ENCODE measurements at regions not wholly inside any gene's neighbourhood (a gene's known extent, or its start where the extent isn't known, plus 50 kb on each side); places are given as distances from the start of the nearest gene placed in this dataset.

GRCh38 chr13:106636492-106636891 lies 68.6 kb upstream of the ARGLU1 start:
- no peak overlapping the region for H3K4me3 Mint-ChIP-seq
- no peaks in the 10 kb centered on the region for H3K36me3 Mint-ChIP-seq (ENCODE audit: low read depth)
- no peaks in the 10 kb centered on the region for H3K9me3 Mint-ChIP-seq

GRCh38 chr13:106635616-106636015 lies 67.7 kb upstream of the ARGLU1 start:
- Mint-ChIP-seq H3K36me3 (ENCODE audit: low read depth) (no peaks in the 10 kb centered on the region), H3K27ac (no peak overlapping the region), H3K27me3 (no peaks in the 10 kb centered on the region), H3K4me1 (ENCODE audit: low read depth) (no peaks in the 10 kb centered on the region), H3K4me3 (no peak overlapping the region), H3K9me3 (no peaks in the 10 kb centered on the region)

More at GRCh38 chr13:106636492-106636891, 68.6 kb upstream of the ARGLU1 start:
- Mint-ChIP-seq H3K27ac (no peak overlapping the region), H3K4me1 (ENCODE audit: low read depth) (no peaks in the 10 kb centered on the region), H3K27me3 (no peaks in the 10 kb centered on the region)

- H3K4me1 Mint-ChIP-seq (ENCODE audit: low read depth): no peaks in the 10 kb centered on the region
- H3K36me3 Mint-ChIP-seq (ENCODE audit: low read depth): no peaks in the 10 kb centered on the region
- no peak overlapping the region for H3K4me3 Mint-ChIP-seq
- peaks cover 3% of the 10 kb centered on the region for H3K27me3 Mint-ChIP-seq
- no peak overlapping the region for H3K27ac Mint-ChIP-seq
- no peaks in the 10 kb centered on the region for H3K9me3 Mint-ChIP-seq
These were observed 65.4 kb upstream of the ARGLU1 start for GRCh38 chr13:106633321-106633720.

- Mint-ChIP-seq H3K4me3 (no peak overlapping the region), H3K9me3 (no peaks in the 10 kb centered on the region), H3K27ac (no peak overlapping the region), H3K4me1 (ENCODE audit: low read depth) (no peaks in the 10 kb centered on the region), H3K27me3 (peaks cover 3% of the 10 kb centered on the region), H3K36me3 (ENCODE audit: low read depth) (no peaks in the 10 kb centered on the region)
These were observed 62.7 kb upstream of the ARGLU1 start for GRCh38 chr13:106630650-106631049.

GRCh38 chr13:106630162-106630561 lies 62.2 kb upstream of the ARGLU1 start:
- no peak overlapping the region for H3K4me3 Mint-ChIP-seq
- H3K9me3 Mint-ChIP-seq: no peaks in the 10 kb centered on the region
- no peaks in the 10 kb centered on the region for H3K36me3 Mint-ChIP-seq (ENCODE audit: low read depth)
- H3K27me3 Mint-ChIP-seq: peaks cover 3% of the 10 kb centered on the region
- no peaks in the 10 kb centered on the region for H3K4me1 Mint-ChIP-seq (ENCODE audit: low read depth)
- H3K27ac Mint-ChIP-seq: no peak overlapping the region

GRCh38 chr13:106628936-106629659 lies 61.2 kb upstream of the ARGLU1 start:
- Mint-ChIP-seq H3K4me1 (ENCODE audit: low read depth) (no peaks in the 10 kb centered on the region), H3K27me3 (peaks cover 3% of the 10 kb centered on the region)

GRCh38 chr13:106626473-106626872 lies 58.5 kb upstream of the ARGLU1 start:
- no peaks in the 10 kb centered on the region for H3K9me3 Mint-ChIP-seq
- peaks cover 23% of the 10 kb centered on the region for H3K27me3 Mint-ChIP-seq
- no peak overlapping the region for H3K4me3 Mint-ChIP-seq
- H3K36me3 Mint-ChIP-seq (ENCODE audit: low read depth): no peaks in the 10 kb centered on the region
- H3K4me1 Mint-ChIP-seq (ENCODE audit: low read depth): no peaks in the 10 kb centered on the region
- H3K27ac Mint-ChIP-seq: no peak overlapping the region

More at GRCh38 chr13:106628936-106629659, 61.2 kb upstream of the ARGLU1 start:
- H3K36me3 Mint-ChIP-seq (ENCODE audit: low read depth): no peaks in the 10 kb centered on the region
- no peak overlapping the region for H3K4me3 Mint-ChIP-seq
- no peak overlapping the region for H3K27ac Mint-ChIP-seq
- H3K9me3 Mint-ChIP-seq: no peaks in the 10 kb centered on the region

- no peaks in the 10 kb centered on the region for H3K4me1 Mint-ChIP-seq (ENCODE audit: low read depth)
- H3K36me3 Mint-ChIP-seq (ENCODE audit: low read depth): no peaks in the 10 kb centered on the region
- no peak overlapping the region for H3K4me3 Mint-ChIP-seq
- no peak overlapping the region for H3K27ac Mint-ChIP-seq
- H3K9me3 Mint-ChIP-seq: no peaks in the 10 kb centered on the region
- peaks cover 30% of the 10 kb centered on the region for H3K27me3 Mint-ChIP-seq
These were observed 57.6 kb upstream of the ARGLU1 start for GRCh38 chr13:106625578-106625977.

GRCh38 chr13:106623799-106624460 lies 56.0 kb upstream of the ARGLU1 start:
- Mint-ChIP-seq H3K27me3 (peaks cover 31% of the 10 kb centered on the region), H3K4me3 (no peak overlapping the region), H3K27ac (no peak overlapping the region)

GRCh38 chr13:106621833-106622232 lies 53.9 kb upstream of the ARGLU1 start:
- Mint-ChIP-seq H3K4me3 (no peak overlapping the region), H3K27ac (no peak overlapping the region), H3K9me3 (no peaks in the 10 kb centered on the region), H3K27me3 (peaks cover 34% of the 10 kb centered on the region), H3K4me1 (ENCODE audit: low read depth) (no peaks in the 10 kb centered on the region), H3K36me3 (ENCODE audit: low read depth) (no peaks in the 10 kb centered on the region)

More at GRCh38 chr13:106623799-106624460, 56.0 kb upstream of the ARGLU1 start:
- Mint-ChIP-seq H3K4me1 (ENCODE audit: low read depth) (no peaks in the 10 kb centered on the region), H3K9me3 (no peaks in the 10 kb centered on the region), H3K36me3 (ENCODE audit: low read depth) (no peaks in the 10 kb centered on the region)

GRCh38 chr13:106619688-106620555 lies 52.0 kb upstream of the ARGLU1 start:
- Mint-ChIP-seq H3K9me3 (no peaks in the 10 kb centered on the region), H3K36me3 (ENCODE audit: low read depth) (no peaks in the 10 kb centered on the region), H3K27ac (no peak overlapping the region), H3K27me3 (peaks cover 34% of the 10 kb centered on the region), H3K4me3 (no peak overlapping the region), H3K4me1 (ENCODE audit: low read depth) (no peaks in the 10 kb centered on the region)

All from stimulated activated naive CD8-positive, alpha-beta T cell treated with anti-CD3 and anti-CD28 coated beads, Interleukin-15, Interleukin-2, amounts not matched to agents 100 ng/mL and 50 ng/mL, for 24 hours (primary cell).